ENCODE measurements at regions not wholly inside any gene's neighbourhood (a gene's known extent, or its start where the extent isn't known, plus 50 kb on each side); places are given as distances from the start of the nearest gene placed in this dataset.

DNA sequence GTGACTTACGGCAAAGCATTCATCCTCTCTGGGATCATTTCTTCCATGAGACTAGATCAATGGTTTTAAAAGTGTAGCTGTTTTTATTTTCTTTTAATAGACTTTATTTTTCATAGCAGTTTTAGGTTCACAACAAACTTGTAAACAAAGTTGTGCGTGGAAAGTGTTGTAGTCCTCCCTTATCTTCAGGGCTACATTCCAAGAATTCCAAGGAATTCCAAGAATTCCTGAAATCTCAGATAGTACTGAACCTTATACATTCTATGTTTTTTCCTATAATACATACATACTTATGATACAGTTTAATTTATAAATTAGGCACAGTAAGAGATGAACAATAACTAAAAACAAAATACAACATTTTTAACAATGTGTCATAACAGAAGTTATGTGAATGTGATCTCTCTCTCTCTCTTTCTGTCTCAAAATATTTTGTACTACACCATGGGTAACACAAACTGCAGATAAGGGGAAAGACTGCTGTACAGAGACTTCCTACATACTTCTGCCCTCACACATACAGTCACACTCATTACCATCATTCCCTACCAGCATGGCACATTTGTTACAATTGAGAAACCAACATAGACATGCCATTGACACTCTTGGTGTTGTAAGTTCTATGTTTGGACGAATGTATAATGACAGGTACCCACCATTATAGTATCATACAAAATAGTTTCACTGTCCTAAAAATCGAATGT lies 1933.2 kb upstream of the WWC1 start:
- H3K36me3 ChIP-seq (ENCODE audit: control insufficient read depth in 1 of 2, insufficient read depth in 2 of 2, low read length in 2 of 2), result no peaks in the 10 kb centered on the region
- H3K4me3 ChIP-seq (ENCODE audit: low read depth in 1 of 2, low read length in 2 of 2), result no peak overlapping the region
- H3K9me3 ChIP-seq (ENCODE audit: control insufficient read depth in 1 of 2, low read length in 2 of 2), result peaks cover 0 to 5% of the 10 kb centered on the region in 2 donors
- no peak overlapping the region for H3K27ac ChIP-seq (ENCODE audit: low read length)
- no peaks in the 10 kb centered on the region for H3K4me1 ChIP-seq (ENCODE audit: control insufficient read depth in 1 of 2, insufficient read depth in 2 of 2, low read length in 2 of 2)
- H3K27me3 ChIP-seq (ENCODE audit: low read depth, low read length), result no peaks in the 10 kb centered on the region

GRCh38 chr5:166363087-166363760 lies 1928.2 kb upstream of the WWC1 start:
- Histone ChIP-seq H3K9me3 (ENCODE audit: control insufficient read depth in 1 of 2, low read length in 2 of 2) (peaks cover 0 to 5% of the 10 kb centered on the region in 2 donors), H3K36me3 (ENCODE audit: control insufficient read depth in 1 of 2, insufficient read depth in 2 of 2, low read length in 2 of 2) (no peaks in the 10 kb centered on the region), H3K4me3 (ENCODE audit: low read depth in 1 of 2, low read length in 2 of 2) (no peak overlapping the region), H3K27me3 (ENCODE audit: low read depth, low read length) (no peaks in the 10 kb centered on the region), H3K4me1 (ENCODE audit: control insufficient read depth in 1 of 2, insufficient read depth in 2 of 2, low read length in 2 of 2) (no peaks in the 10 kb centered on the region), H3K27ac (ENCODE audit: low read length) (no peak overlapping the region)

DNA sequence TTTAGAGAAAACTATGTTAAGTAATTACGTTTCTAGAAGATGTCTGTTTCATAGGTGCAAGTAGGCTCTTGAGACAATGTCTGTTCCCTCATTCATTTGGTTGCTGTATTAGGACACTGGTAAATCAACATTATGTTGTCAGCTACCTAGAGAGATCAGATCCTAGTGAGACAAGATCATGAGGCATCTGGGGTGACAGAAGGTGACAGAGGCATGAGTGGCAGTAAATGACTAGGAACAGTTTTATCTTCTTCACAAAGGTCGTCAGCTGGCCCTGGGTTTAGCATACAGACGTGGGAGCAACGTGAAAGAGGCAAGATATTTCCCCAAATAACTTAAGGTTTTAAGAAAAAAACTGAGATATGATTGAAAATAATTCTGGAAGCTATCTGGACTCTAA lies 1926.3 kb upstream of the WWC1 start:
- no peak overlapping the region for H3K4me3 ChIP-seq (ENCODE audit: low read depth in 1 of 2, low read length in 2 of 2)
- peaks cover 0 to 5% of the 10 kb centered on the region in 2 donors for H3K9me3 ChIP-seq (ENCODE audit: control insufficient read depth in 1 of 2, low read length in 2 of 2)
- no peaks in the 10 kb centered on the region for H3K36me3 ChIP-seq (ENCODE audit: control insufficient read depth in 1 of 2, insufficient read depth in 2 of 2, low read length in 2 of 2)
- no peaks in the 10 kb centered on the region for H3K4me1 ChIP-seq (ENCODE audit: control insufficient read depth in 1 of 2, insufficient read depth in 2 of 2, low read length in 2 of 2)
- no peaks in the 10 kb centered on the region for H3K27me3 ChIP-seq (ENCODE audit: low read depth, low read length)
- H3K27ac ChIP-seq (ENCODE audit: low read length), result no peak overlapping the region

- no peaks in the 10 kb centered on the region for H3K9me3 ChIP-seq (ENCODE audit: control insufficient read depth in 1 of 2, low read length in 2 of 2)
- H3K36me3 ChIP-seq (ENCODE audit: control insufficient read depth in 1 of 2, insufficient read depth in 2 of 2, low read length in 2 of 2), result no peaks in the 10 kb centered on the region
- no peak overlapping the region for H3K4me3 ChIP-seq (ENCODE audit: low read depth in 1 of 2, low read length in 2 of 2)
- H3K4me1 ChIP-seq (ENCODE audit: control insufficient read depth in 1 of 2, insufficient read depth in 2 of 2, low read length in 2 of 2), result no peaks in the 10 kb centered on the region
- H3K27ac ChIP-seq (ENCODE audit: low read length), result no peak overlapping the region
- no peaks in the 10 kb centered on the region for H3K27me3 ChIP-seq (ENCODE audit: low read depth, low read length)
Observed at GRCh38 chr5:166367391-166367790, 1924.1 kb upstream of the WWC1 start.

DNA sequence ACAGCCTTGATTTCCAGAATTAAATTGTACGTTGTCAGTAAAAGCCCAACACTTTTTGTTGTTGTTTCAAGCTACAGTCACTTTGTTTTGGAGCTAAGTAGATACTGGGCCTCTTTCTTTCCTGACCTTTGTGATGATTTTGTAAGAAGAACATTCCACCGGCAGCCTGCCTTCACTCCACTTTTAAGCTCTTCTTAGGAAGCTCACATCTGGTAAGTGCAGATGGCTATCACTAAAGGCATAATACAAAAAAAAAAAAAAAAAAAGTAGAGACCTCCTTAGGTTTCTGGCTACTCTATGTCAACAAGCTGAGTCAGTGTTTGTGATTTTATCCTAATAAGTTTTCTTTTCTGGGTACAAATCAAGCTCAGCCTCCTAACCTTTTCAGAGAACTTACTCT lies 1922.1 kb upstream of the WWC1 start:
- Histone ChIP-seq H3K4me3 (ENCODE audit: low read depth in 1 of 2, low read length in 2 of 2) (no peak overlapping the region), H3K4me1 (ENCODE audit: control insufficient read depth in 1 of 2, insufficient read depth in 2 of 2, low read length in 2 of 2) (no peaks in the 10 kb centered on the region)

DNA sequence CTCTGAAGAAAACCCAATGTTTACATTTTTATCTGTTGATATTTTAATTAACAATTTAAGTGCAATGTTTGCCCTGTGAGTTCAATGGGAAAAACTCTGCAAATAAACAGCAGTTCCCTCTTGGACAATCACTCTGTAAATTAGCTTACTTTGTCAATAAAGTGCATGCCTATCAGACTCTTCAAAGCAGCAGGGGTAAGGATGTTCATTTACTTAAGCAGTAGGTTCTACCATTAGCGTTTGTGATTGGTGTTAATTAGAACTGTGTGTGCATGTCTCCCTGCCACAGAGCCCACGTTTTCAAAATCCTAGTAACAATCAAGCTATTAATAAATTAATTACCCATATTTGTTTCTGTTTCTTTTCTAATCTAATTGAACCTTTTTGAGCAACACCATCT lies 1921.6 kb upstream of the WWC1 start:
- Histone ChIP-seq H3K27ac (ENCODE audit: low read length) (no peak overlapping the region), H3K4me3 (ENCODE audit: low read depth in 1 of 2, low read length in 2 of 2) (no peak overlapping the region), H3K36me3 (ENCODE audit: control insufficient read depth in 1 of 2, insufficient read depth in 2 of 2, low read length in 2 of 2) (no peaks in the 10 kb centered on the region), H3K9me3 (ENCODE audit: control insufficient read depth in 1 of 2, low read length in 2 of 2) (no peaks in the 10 kb centered on the region), H3K27me3 (ENCODE audit: low read depth, low read length) (no peaks in the 10 kb centered on the region), H3K4me1 (ENCODE audit: control insufficient read depth in 1 of 2, insufficient read depth in 2 of 2, low read length in 2 of 2) (no peaks in the 10 kb centered on the region)

More for the DNA sequence above, 1922.1 kb upstream of the WWC1 start:
- Histone ChIP-seq H3K36me3 (ENCODE audit: control insufficient read depth in 1 of 2, insufficient read depth in 2 of 2, low read length in 2 of 2) (no peaks in the 10 kb centered on the region), H3K27me3 (ENCODE audit: low read depth, low read length) (no peaks in the 10 kb centered on the region), H3K9me3 (ENCODE audit: control insufficient read depth in 1 of 2, low read length in 2 of 2) (no peaks in the 10 kb centered on the region), H3K27ac (ENCODE audit: low read length) (no peak overlapping the region)

GRCh38 chr5:166370928-166371690 lies 1920.3 kb upstream of the WWC1 start:
- Histone ChIP-seq H3K4me3 (ENCODE audit: low read depth in 1 of 2, low read length in 2 of 2) (peak overlapping the region; percentile 46 to 51), H3K4me1 (ENCODE audit: control insufficient read depth in 1 of 2, insufficient read depth in 2 of 2, low read length in 2 of 2) (no peaks in the 10 kb centered on the region), H3K27me3 (ENCODE audit: low read depth, low read length) (no peaks in the 10 kb centered on the region), H3K9me3 (ENCODE audit: control insufficient read depth in 1 of 2, low read length in 2 of 2) (no peaks in the 10 kb centered on the region), H3K36me3 (ENCODE audit: control insufficient read depth in 1 of 2, insufficient read depth in 2 of 2, low read length in 2 of 2) (no peaks in the 10 kb centered on the region), H3K27ac (ENCODE audit: low read length) (no peak overlapping the region)

DNA sequence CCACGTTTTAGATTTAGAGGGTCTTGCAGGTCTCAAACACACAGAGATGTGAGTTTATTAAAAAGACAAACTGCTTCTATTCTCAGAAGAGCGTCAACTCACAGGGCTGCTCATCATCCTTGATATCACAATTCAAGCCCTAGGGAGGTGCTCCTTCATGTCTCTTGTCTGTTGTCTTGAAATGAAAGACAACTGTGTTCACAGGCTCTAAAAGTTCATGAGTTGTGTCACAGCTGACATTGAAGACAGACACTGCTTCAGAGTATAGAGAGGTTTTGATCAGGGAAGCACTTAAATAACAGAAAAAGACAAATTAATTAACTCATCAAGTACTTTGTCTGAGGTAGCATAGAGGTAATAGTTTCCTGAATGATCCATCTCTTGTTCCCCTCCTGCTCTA lies 1917.6 kb upstream of the WWC1 start:
- Histone ChIP-seq H3K4me3 (ENCODE audit: low read depth in 1 of 2, low read length in 2 of 2) (no peak overlapping the region), H3K9me3 (ENCODE audit: control insufficient read depth in 1 of 2, low read length in 2 of 2) (no peaks in the 10 kb centered on the region), H3K4me1 (ENCODE audit: control insufficient read depth in 1 of 2, insufficient read depth in 2 of 2, low read length in 2 of 2) (no peaks in the 10 kb centered on the region)

DNA sequence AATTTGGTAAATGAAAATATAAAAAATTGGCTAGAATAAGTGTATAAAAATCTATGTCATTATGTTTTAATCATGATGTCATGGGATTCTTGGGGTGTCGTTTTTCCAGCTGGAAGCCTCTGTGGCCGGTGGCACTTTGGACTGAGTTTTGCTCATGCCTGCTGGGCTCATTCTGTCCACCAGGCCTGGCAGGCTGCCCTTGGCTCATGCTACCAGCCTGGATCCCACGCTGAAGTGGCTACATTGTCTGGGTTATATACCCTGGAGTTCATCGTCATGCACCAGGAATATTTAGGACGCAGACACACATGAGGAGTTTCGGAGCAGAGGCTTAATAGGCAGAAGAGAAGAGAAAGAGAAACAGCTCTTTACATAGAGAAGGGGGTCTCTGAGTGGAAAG lies 1913.7 kb upstream of the WWC1 start:
- H3K9me3 ChIP-seq (ENCODE audit: control insufficient read depth in 1 of 2, low read length in 2 of 2), result peaks cover 0 to 5% of the 10 kb centered on the region in 2 donors
- H3K27me3 ChIP-seq (ENCODE audit: low read depth, low read length), result no peaks in the 10 kb centered on the region
- H3K4me3 ChIP-seq (ENCODE audit: low read depth in 1 of 2, low read length in 2 of 2), result no peak overlapping the region
- no peak overlapping the region for H3K27ac ChIP-seq (ENCODE audit: low read length)
- no peaks in the 10 kb centered on the region for H3K36me3 ChIP-seq (ENCODE audit: control insufficient read depth in 1 of 2, insufficient read depth in 2 of 2, low read length in 2 of 2)
- H3K4me1 ChIP-seq (ENCODE audit: control insufficient read depth in 1 of 2, insufficient read depth in 2 of 2, low read length in 2 of 2), result no peaks in the 10 kb centered on the region

More for the DNA sequence above, 1917.6 kb upstream of the WWC1 start:
- Histone ChIP-seq H3K36me3 (ENCODE audit: control insufficient read depth in 1 of 2, insufficient read depth in 2 of 2, low read length in 2 of 2) (no peaks in the 10 kb centered on the region), H3K27ac (ENCODE audit: low read length) (no peak overlapping the region), H3K27me3 (ENCODE audit: low read depth, low read length) (no peaks in the 10 kb centered on the region)

DNA sequence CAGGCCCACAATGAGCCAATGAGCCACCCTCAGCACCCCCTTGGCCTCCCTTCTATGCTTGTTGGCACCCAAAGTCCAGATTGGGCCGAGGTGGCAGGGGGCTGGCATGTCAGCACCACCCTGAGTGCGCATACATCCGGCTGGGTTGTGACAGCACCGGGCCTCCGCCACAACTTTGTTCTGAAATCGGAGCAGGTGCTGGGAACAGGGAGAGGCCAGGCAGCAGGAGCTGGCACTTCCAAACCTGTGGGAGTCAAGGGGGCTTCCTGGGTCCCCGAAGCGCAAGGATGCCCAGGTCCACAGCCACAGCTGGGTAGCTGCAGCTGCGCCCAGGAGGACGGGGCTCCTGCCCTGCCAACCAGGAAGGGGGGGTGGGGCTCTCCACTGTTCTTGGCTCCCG lies 1911.9 kb upstream of the WWC1 start:
- Histone ChIP-seq H3K27ac (ENCODE audit: low read length) (no peak overlapping the region), H3K4me3 (ENCODE audit: low read depth in 1 of 2, low read length in 2 of 2) (no peak overlapping the region), H3K36me3 (ENCODE audit: control insufficient read depth in 1 of 2, insufficient read depth in 2 of 2, low read length in 2 of 2) (no peaks in the 10 kb centered on the region), H3K9me3 (ENCODE audit: control insufficient read depth in 1 of 2, low read length in 2 of 2) (peaks cover 0 to 5% of the 10 kb centered on the region in 2 donors), H3K27me3 (ENCODE audit: low read depth, low read length) (no peaks in the 10 kb centered on the region), H3K4me1 (ENCODE audit: control insufficient read depth in 1 of 2, insufficient read depth in 2 of 2, low read length in 2 of 2) (no peaks in the 10 kb centered on the region)

DNA sequence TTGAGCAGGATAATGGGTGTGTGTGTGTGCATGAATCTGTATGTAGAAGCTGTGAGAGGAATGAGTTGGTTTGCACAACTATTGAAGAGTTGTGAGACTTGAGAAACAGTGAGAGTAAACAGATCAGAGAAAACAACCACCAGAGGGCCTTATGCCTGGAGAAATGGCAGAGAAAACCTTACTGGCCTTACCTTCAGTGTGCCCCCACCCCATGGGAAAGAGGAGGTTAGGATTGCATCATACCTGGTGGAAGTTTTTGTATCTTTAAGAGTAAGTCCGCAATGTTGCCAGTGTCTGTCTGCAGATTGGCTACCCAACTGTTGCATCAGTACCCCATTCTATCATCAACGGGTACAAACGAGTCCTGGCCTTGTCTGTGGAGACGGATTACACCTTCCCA lies 1909.4 kb upstream of the WWC1 start:
- no peak overlapping the region for H3K27ac ChIP-seq (ENCODE audit: low read length)

More for the DNA sequence above, 1909.4 kb upstream of the WWC1 start:
- Histone ChIP-seq H3K4me3 (ENCODE audit: low read depth in 1 of 2, low read length in 2 of 2) (no peak overlapping the region), H3K27me3 (ENCODE audit: low read depth, low read length) (no peaks in the 10 kb centered on the region), H3K36me3 (ENCODE audit: control insufficient read depth in 1 of 2, insufficient read depth in 2 of 2, low read length in 2 of 2) (no peaks in the 10 kb centered on the region), H3K4me1 (ENCODE audit: control insufficient read depth in 1 of 2, insufficient read depth in 2 of 2, low read length in 2 of 2) (no peaks in the 10 kb centered on the region), H3K9me3 (ENCODE audit: control insufficient read depth in 1 of 2, low read length in 2 of 2) (peaks cover 5% of the 10 kb centered on the region in 2 donors)

Measured in muscle layer of duodenum (tissue), 2 donors.